Daoy (cell line): ENCODE measurements at regions not wholly inside any gene's neighbourhood (a gene's known extent, or its start where the extent isn't known, plus 50 kb on each side); places are given as distances from the start of the nearest gene placed in this dataset.

ENCODE experiments used
- DNase-seq: peaks from one replicate; pipeline ENCODE4 v3.0.0-alpha.2; 2015; ENCODE audit warnings: low read depth

DNA sequence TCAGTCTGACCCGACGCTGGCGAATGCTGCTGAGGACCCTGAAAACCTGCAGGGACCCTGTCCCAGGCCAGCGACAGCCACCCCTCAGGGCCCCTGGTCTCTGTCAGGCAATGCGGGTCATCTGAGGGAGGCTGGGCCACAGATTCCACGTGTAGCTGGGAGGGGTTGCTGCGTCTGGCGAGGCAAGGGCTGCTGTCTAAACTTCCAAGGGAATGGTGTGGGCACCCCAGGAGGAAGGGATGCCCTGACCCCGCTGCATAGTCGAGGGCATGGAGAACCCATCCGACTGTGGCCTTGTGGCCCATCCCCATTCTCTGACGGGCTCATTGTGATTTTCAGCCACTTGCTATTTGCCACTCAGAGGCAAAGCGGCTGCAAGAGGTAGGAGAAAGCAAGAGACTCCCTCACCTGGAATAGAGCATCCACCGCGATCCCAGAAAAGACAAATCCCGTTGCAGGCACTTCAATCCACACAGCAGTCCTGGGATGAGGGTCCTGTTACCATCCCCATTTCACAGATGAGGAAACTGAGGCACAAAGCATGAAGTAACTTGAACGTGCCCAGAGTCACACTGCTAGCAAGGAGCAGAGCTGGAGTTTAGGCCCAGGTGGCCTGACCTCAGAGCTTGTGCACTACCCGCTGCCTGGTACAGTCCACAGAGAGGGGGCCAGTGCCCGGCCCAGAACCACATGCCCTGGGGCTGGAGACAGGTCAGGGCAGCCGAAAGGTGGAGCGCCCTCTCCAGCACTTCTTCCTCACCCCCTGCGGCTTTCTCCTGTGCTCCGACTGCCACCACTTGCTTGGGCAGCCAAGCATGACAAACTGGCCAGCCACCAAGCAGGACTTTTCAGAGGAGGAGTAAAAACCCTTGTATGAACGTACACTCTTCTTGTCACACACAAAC is 163.8 kb upstream of the KLF14 start:
- DNase-seq = peak; percentile 55

DNA sequence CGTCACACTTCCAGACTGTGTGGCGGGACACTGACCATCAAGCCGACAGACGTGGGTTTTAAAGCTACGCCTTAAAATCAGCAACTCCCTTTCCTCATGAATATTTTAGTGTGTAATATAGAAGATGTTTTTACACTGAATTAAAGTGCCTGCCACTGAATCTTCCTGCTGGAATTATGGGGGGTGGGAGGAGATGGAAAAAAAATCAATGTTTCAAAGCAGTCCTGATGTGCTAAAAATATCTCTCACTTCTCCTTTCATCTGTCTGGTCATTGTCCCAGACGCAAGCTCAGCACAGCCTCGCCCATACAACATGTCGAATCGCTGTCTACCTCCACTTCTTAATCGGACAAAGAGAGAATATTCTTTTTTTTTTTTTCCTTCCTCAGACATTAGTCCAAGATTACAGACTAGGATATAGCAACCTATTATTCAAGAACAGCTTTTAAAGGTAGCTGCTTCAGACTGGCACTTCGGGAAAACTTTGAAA is 165.1 kb upstream of the KLF14 start:
- no peak for DNase-seq

DNA sequence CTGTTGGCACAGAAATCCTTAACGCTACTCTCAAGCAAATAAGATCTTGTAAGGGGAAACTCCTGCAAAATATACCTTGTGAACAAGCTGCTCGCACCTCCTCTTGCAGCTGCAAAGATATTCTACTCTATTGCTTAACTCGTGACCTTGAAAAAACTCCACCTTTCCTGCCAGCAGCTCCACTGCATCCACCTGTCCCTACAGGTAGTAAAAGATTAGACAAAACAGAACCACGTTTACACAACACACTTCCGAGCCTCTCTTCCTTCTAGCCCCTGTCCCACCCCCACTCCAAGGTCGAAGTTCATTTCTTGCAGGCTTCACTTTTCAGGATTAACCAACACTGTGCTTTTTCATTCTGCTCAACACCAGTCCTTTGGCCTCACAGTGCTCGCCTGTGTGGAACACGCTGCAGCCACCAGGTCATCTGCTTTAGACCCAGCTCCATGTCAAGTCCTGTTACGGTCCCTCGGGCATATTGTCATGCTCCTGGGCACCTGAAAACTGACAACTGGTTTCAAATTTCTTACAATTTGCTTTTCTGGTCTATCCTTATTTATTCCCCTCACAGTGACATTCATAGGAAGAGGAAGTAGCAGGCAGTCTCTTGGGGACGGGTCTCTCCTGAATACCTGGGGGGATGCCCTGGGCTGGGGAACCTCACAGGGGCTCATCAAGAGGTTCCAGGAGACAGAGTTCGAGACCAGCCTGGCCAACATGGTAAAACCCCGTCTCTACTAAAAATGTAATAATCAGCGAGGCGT is 165.8 kb upstream of the KLF14 start:
- DNase-seq = no peak

DNA sequence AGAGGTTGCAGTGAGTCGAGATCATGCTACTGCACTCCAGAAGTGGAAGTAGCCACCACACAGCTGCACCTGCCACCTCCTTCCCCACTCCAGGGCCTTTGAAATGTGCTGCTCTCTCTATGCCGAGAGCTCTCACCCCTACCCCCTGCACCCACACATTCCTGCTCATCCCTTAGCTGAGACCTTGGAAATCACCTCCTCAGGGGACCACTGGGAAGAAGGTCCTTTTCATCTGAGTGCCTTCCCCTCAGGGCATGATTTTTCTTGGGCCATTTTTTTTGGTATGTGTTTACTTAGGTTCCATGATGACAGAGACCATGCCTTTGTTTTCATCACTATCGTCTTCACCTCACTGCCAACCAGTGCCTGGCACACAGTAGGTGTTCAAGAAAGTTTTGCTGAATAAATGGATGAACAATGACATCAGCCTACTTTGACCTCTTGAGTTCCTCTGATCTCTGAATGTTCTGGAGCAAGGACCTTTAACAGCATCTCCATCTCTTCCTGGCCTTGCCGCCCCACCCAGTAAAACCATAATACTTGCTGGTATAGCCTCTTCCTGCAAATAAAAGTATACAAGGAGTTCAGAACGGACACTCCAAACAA is 166.6 kb upstream of the KLF14 start:
- no peak for DNase-seq

DNA sequence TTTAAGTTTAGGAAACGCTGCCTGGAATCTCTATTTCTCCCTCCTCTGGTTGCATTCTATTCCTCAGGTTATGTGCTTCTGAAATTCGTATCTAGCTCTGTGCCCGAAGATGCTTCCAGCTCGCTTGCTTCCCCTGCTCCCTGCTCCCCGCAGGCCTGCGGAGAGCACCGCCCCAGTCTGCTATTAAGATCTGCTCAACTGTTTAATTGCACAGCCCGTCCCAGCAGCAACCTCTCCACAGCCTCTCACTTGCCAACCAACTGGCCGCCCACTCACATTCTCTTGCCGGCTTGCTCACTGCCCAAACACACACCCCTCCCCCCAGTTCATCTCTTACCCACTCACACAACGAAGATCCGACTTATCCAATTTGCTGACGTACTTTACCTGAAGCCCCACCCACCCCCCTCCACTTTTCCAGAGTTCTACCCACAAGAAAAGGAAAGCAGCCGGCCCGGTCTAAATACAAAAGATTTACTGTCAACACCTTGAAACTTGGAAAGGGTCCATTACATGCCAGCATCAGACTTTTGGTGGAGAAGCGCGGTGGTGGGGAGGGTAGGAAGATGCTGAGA is 167.3 kb upstream of the KLF14 start:
- DNase-seq = peak; percentile 98

DNA sequence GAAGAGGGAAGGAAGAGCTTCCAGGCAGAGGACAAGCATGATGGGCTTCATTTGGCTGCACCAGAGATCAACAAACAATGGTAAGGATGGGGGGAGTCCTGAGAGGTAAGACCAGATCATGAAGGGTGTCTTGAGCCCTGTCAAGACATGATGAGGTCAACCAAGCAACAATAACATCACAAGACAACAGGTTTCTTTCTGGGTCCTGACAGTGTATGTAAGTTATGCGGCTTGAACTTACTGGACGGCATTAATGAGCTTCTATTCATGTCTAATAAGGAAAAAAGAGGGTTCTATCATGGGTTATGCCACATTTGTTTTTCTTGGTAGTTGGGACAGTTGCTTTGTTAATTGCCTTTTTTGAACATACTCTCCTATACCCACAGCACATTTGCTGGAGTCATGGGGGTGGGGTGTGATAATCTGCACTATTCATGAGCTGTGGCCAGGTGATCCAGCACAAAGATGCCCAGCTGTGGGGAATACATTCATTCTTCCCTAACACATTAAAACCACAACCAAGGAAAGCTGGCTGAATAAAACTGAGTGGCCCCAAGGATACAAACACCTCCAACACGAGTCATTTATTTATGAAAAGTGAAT is 168.8 kb upstream of the KLF14 start:
- DNase-seq = no peak

DNA sequence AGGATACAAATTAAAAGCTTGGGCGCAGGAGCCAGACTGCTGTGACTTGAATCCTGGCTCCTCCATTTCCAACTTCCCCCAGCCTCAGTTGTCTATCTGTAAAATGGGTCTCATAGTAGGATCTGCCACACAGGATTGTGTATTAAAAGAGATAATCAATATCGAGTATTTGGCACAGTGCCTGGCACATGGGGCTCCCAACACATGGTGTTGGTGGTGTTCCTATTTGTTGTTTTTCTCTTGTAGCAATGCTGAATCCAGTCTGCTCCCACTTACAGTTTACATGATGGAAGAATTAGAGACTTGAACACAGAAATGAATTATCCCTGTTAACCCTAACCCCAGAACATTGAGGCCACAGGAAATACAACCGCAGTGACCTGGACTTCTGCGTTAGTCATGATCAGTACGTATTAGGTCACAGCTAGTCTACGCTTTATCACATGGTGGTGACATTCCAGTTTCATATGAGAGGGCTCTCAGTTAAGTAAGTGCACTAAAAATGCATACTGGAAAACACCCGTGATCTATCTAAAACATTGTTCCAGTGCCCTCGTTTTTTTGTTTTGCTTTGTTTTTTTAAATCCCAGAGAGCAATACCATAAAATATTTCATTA is 169.5 kb upstream of the KLF14 start:
- peak; percentile 90 for DNase-seq

DNA sequence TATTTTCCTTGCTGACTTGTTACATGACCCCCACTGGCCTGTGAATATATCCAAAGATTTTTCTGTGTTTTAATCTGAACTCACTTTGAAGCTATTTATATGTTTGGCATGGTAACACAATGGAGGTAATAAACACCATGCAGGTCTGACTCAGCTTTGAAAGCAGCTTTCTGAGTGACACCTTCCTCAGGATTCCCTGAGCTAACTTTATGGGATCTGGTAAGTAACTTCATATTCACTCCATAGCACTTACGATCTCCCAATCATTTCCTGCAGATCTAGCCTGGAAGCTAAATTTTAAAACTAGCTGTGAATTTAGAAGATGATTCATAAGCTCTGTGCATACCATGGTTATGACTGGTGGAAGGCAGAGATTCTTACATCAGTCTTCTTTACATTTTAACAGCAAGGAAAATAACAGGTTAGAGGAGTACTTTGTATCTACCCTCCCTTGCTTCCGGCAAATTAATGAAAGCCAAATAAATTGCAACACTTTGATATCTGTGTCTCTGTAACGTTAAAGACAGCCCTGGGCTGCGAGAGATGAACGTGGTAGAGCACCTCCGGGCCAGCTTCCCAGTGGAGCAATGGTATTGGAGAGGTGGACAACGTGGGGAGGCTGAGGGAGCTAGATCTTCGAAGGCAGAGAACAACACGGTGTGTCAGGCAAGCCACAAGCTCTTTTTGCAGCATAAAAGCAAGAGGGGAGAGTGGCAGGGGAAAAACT is 170.2 kb upstream of the KLF14 start:
- DNase-seq = peak; percentile 96

DNA sequence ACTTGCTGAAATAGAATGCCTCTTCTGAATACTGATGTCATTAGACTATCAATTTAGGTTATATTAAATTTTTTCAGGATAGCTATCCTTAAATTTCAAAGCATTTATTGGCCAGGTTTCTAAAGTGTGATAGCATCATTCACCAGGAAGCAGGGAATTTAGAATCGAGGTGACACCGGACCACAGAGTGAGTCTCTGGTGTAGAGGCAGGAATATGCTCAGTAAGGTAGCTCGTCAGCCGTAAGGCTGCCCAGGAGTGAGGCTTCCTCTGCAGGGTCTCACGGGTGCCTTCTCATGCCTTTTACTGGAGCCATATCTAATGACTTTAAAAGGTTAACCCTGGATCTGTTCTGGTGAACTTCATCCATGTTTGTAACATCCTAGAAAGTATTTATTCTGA is 170.8 kb upstream of the KLF14 start:
- DNase-seq = peak; percentile 68

DNA sequence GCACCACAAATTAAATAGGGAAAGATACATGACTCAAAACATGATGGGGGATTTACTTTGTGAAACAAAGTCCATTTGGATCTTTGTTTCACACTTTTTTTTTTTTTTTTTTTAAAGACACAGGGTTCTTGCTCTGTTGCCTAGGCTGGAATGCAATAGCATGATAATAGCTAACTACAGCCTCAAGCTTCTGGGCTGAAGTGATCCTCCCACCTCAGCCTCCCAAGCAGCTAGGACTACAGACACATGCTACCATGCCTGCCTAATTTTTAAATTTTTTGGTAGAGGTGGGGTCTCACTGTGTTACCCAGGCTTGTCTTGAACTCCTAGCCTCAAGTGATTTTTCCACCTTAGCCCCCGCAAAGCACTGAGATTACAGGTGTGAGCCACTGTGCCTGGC is 172.6 kb upstream of the KLF14 start:
- no peak for DNase-seq

DNA sequence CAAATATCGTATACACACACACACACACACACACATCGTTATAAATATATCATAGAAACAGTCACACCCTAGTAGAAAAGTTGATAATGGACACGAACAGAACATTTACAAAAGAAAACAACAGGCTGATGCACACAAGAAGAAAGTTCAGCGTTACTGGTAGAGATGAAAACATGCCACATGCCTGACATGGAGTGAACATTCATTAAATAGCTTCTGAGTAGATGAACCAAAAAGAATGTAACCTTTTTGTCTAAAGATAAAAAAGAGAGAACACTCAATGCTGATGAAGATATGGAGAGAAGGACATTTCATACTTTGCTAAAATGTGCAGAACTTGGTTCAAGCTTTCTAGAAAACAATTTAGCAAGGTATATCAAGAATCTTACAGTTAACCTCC is 173.4 kb upstream of the KLF14 start:
- DNase-seq = no peak

DNA sequence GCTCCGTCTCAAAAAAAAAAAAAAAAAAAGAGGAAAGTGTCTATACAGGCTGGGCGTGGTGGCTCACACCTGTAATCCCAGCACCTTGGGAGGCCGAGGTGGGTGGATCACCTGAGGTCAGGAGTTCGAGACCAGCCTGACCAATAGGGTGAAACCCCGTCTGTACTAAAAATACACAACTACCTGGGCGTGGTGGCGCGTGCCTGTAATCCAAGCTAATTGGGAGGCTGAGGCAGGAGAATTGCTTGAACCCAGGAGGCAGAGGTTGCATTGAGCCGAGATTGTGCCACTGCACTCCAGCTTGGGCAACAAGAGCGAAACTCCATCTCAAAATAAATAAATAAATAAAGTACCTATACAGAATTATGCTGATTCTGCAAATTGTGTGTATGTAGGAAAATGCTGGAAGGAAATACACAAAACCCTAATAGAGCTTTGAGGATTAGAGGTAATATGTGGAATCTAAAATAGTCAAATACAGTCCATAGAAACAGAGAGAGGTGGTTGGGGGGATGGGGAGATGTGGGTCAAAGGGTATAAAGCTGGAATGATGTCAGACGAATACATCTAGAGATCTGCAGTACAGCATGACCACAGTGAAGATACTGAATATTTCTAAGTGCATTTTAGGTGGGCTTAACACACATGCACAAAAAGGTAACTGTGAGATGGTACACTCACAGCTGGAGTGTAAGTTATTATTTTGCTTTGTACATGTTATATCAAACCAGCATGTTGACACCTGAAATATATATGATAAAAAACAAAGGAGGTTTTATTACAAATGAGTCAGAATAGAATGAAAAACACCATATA is 174.5 kb upstream of the KLF14 start:
- no peak for DNase-seq

DNA sequence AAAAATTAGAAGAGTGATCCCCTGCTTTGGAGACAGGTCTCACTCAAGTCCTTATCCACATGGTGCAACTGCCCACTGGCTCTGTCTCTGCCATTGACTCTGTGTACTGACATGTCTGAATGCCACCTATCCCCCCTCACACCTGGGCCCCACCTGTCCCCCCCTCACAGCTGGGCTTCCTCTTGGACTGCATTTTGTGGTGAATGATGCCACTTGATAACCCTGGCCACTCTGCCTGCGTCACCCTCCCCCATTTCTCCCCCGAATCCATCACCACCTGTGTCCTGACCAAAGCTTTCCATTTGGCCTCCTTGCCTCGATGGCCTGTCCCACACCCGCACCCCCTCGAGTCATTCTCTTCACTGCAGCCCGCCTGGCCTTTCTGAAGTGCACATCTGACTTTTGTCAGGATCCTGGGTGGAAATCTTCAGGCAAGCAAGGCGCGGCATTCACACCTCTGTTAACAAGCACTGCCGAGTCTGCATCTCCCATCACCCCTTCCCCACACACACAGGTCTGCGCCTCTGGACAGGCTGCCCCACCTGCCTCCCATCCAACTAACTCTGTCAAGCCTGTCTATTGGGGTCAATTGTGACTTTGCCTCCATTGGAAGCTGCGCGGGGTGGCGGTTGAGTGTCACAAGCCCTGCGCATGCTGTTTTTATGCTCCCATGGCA is 175.3 kb upstream of the KLF14 start:
- DNase-seq = peak; percentile 57

DNA sequence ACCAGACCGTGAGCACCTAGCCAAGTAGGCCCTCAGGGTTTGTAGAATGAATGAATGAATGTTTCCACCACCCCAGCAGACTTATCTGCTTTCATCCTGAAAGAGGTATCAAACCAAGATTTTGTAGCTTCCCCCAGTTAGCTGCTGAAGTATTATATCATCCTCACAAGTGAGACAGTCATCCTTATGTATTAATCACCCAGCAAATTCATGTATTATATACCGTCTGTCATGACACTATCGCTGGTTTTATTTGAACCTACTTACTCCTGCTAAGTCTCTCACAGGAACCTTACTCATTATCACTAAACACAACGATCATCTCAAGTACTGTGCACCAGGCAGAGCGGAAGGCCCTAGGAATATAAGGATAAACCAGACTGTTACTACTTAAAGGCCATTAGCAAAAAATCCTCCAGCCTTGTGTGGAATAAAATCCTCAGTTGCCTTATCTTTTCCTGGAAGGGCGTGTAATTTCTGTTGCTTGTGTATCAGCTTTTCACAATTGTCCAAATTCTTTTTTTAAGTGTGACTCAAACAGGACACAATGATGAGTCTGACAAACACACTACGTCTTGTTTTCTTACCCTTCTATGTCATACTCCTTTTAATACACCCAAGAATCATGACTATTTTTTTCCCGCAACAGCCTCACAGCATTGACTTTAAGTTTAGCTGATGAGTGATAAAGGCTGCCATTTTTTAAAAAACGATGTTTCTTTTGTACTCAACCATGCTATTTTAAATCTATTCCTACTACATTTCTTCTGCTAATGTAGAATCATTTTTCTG is 176.1 kb upstream of the KLF14 start:
- peak; percentile 47 for DNase-seq

DNA sequence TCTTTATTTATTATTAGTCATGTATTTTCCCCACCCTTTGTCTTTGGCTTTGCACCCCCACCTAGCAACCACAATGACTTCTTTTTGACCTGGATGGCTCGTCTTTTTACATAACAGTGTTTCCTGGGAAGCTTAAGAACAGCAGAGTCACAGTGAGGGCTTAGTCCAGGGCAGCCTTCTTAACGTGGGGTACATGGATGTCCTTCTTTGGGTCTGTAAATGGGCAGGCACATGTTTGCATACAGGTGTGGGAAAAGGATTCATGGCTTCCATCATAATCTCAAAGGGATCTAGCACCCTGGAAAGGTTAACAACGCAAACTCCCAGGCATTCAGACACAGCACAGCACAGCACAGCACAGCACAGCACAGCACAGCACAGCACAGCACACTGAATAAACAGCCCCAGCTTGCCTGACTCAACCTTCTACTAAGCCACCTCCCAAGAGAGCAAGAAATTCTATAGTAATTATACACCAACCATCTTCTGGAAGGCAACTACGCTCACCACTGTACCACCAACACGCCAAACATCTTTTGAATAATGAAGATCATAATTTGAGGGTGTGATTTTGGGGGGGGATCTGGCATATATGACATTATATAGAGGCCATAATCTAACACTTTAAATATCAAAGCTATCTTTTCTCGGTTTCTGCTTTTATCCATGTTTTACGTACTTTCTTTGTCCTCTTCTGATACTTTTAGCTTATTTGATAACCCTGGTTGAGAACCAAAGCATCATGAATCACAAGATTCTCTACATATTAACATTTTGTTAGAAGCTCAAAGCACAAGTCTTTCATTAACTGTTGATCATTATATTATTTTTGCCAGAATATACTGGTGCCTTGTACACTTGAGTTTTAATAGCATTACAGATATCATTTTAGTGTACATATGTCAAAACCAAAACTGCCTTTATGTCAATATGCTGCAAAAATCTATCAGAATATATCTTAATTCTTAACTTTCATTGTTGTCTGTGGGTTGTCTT is 177.2 kb upstream of the KLF14 start:
- DNase-seq = peak; percentile 82

DNA sequence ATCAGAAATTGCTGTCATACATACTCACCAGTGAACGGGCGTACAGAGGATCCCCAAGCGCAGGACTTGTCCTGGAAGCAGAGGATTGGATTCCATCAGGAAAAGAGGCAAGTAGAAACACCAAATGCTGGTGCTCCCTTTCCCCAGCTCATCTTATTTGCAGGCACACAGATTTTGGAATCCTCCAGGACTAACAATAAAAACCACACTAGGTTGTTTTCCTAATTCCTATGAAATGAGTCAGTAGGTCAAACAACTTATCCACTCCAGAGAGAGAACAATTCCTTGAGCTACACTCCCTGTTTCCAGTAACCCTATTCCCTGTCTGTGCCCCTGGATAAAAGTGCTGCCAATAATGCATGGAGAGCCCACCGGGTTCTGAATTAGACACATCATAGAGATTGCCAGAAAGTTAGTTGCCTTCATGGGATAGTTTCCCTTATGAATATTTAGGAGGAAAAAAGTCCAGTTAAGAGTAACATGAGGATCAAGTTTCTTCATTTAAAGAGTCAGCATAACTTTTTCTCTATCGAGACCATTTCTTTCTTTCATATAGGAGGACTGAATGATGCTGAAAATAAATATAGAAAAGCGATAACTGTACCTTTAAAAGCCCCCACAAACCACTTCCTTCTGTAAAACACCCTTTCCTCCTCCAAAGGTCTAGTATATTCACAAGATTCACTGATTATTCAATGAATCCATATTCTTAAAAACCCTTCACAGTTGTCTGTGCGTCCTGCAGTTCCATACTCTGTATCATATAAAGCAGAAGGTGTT is 178.3 kb upstream of the KLF14 start:
- DNase-seq = peak; percentile 89
